Skin epidermis (tissue), 12 donors: ENCODE measurements at regions not wholly inside any gene's neighbourhood (a gene's known extent, or its start where the extent isn't known, plus 50 kb on each side); places are given as distances from the start of the nearest gene placed in this dataset.
"Not testable (repeated sequence)": the region's sequence is repeated elsewhere in the genome, so short reads cannot be mapped to it uniquely, and the experiment has no call there.

Experiments
- H3K27ac ChIP-seq, 21 experiments: fragments of 200-600 bp; sonication (generic) in 11 of 21; one replicate each; pipeline ENCODE4 v1.5.0; 2020; ENCODE audit warnings: mild to moderate bottlenecking in 3 of 21, inconsistent platforms in 2 of 21, moderate library complexity in 2 of 21
- H3K4me3 ChIP-seq, 7 experiments: fragments of 200-600 bp; sonication (generic) in 2 of 7; one replicate each; pipeline ENCODE4 v1.5.0; 2020; ENCODE audit warnings: inconsistent platforms in 2 of 7, mild to moderate bottlenecking in 2 of 7, moderate library complexity in 1 of 7

- H3K4me3 ChIP-seq, H3K27ac ChIP-seq: not testable (repeated sequence)
These were observed 50.5 kb upstream of the THOC3 start for GRCh38 chr5:176018598-176018997.

DNA sequence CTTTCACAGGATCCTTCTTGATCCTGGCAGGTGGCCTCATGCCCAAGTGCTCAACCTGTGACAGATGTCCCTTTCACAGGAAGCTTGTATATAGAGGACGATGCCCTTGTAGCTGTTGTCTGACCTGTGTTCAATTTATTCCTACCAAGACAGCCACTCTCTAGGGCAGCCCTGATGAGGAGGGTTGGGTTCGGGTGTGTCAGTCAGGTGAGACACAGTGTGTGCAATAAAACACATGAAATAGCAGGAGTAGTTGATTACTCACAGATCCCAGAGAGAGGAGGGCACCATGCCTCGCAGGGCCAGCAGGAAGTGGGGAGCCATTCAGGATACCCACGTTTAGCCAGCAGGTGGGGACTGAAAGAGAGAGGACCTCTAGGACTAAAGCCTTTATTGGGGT, 52.7 kb upstream of the THOC3 start:
- not testable (repeated sequence) for H3K27ac ChIP-seq, H3K4me3 ChIP-seq

GRCh38 chr5:176023535-176023934, 55.4 kb upstream of the THOC3 start:
- not testable (repeated sequence) for H3K4me3 ChIP-seq, H3K27ac ChIP-seq

- H3K4me3 ChIP-seq, H3K27ac ChIP-seq: not testable (repeated sequence)
These were observed 61.3 kb upstream of the THOC3 start for GRCh38 chr5:176029445-176029844.

GRCh38 chr5:176030361-176031117, 62.4 kb upstream of the THOC3 start:
- H3K4me3 ChIP-seq, H3K27ac ChIP-seq: not testable (repeated sequence)

GRCh38 chr5:176031118-176031510, 63.0 kb upstream of the THOC3 start:
- H3K4me3 ChIP-seq, H3K27ac ChIP-seq: not testable (repeated sequence)

- H3K4me3 ChIP-seq, H3K27ac ChIP-seq: not testable (repeated sequence)
These were observed 65.1 kb upstream of the THOC3 start for GRCh38 chr5:176033186-176033585.

- not testable (repeated sequence) for H3K27ac ChIP-seq, H3K4me3 ChIP-seq
These were observed 66.5 kb upstream of the THOC3 start for GRCh38 chr5:176034407-176035200.

GRCh38 chr5:176035201-176035530, 67.1 kb upstream of the THOC3 start:
- not testable (repeated sequence) for H3K27ac ChIP-seq

GRCh38 chr5:176035816-176036308, 67.7 kb upstream of the THOC3 start:
- not testable (repeated sequence) for H3K27ac ChIP-seq, H3K4me3 ChIP-seq

More at GRCh38 chr5:176035201-176035530, 67.1 kb upstream of the THOC3 start:
- not testable (repeated sequence) for H3K4me3 ChIP-seq

GRCh38 chr5:176036391-176036790, 68.3 kb upstream of the THOC3 start:
- H3K4me3 ChIP-seq, H3K27ac ChIP-seq: not testable (repeated sequence)

DNA sequence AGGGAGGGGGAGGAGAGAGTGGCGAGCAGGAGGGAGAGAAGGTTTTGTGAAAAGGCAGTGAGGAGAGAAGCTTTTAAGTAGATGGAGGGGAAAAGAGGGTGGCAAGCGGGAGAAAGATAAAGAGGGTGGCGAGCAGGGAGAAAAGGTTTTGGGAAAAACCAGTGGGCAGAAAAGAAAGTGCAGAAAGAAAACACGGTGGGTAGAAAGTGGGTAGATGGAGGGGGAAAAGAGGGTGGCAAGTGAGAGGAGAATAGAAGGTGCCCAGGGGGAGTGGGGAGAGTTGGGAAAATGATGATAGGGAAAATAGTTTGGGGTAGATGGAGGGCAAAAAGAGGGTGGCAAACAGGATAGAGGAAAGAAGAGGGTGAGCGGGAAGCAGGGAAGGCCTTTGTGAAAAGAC, 69.1 kb upstream of the THOC3 start:
- H3K4me3 ChIP-seq, H3K27ac ChIP-seq: not testable (repeated sequence)

GRCh38 chr5:176040105-176040801, 72.1 kb upstream of the THOC3 start:
- H3K27ac ChIP-seq, H3K4me3 ChIP-seq: not testable (repeated sequence)

DNA sequence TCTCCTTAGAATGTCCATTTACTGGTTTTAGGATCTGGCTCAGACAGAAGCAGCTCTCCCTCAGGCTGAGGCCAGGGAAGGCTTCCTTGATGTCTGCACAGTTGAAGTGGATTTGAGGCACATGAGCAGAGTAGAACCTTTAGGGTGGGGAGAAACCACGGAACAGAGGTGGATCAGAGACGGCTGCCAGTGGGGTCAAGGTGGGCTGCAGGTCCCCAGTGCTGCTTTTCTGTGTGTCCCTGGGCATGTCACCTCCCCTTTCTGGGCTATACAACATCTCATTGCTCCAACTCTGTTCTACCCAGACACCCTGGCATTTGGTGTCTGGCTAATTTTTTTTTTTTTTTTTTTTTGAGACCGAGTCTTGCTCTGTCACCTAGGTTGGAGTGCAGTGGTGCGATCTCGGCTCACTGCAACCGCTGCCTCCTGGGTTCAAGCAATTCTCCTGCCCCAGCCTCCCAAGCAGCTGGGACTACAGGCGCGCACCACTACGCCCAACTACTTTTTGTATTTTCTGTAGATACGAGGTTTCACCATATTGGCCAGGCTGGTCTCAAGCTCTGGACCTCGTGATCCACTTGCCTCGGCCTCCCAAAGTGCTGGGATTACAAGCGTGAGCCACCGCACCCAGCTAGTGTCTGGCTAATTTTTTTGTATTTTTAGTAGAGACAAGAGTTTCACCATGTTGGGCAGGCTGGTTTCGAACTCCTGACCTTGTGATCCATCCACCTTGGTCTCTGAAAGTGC, 73.3 kb upstream of the THOC3 start:
- H3K27ac ChIP-seq, H3K4me3 ChIP-seq: not testable (repeated sequence)

DNA sequence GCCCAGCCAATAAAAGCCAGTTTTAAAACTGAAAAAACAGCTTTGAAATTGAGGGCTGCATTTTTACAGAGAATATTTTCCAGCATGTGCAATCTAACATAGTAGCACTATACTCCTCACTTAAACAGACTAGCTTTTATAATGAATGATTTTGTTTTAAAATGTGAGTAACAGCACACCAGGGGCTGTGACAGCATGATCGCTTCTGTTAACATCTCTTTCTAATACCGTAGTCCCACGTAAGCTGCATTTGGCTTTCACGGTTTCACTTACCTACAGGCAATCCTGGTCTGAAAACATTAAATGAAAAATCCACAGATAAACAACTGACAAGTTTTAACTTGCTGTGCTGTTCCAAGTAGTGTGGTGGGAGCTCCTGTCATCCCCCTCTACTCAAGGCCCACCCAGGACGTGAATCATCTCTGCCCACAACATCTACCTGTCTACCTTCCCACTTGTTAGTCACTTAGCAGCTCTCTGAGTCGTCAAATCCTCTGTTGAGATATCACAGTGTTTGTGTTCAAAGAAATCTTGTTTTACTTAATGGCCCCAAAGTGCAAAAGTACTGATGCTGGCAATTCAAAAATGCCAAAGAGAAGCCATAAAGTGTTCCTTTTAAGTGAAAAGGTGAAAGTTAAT, 74.0 kb upstream of the THOC3 start:
- H3K4me3 ChIP-seq, H3K27ac ChIP-seq: not testable (repeated sequence)

- H3K27ac ChIP-seq, H3K4me3 ChIP-seq: not testable (repeated sequence)
These were observed 75.2 kb upstream of the THOC3 start for GRCh38 chr5:176043252-176043829.

GRCh38 chr5:176043986-176044385, 75.9 kb upstream of the THOC3 start:
- not testable (repeated sequence) for H3K27ac ChIP-seq, H3K4me3 ChIP-seq

GRCh38 chr5:176044431-176044830, 76.3 kb upstream of the THOC3 start:
- H3K4me3 ChIP-seq, H3K27ac ChIP-seq: not testable (repeated sequence)

DNA sequence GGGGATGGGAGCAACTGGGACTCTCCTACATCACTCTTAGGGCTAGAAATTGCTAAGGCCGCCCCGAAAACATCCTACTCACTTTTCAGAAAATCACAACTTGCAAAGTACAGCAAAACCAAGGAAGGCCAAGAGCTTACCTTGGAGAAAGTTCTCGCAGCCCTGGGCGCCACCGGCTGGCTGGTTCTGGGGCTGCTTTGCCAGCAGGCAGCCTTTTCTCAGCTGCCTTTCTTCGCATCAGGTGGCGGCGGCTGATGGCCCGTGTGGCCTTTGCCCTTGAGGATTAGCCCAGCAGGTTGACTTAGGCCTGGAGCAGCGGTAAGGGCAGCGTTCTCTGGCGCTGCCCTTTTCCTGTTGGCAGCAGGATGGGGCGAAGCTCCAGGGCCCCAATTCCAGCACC, 77.3 kb upstream of the THOC3 start:
- not testable (repeated sequence) for H3K4me3 ChIP-seq, H3K27ac ChIP-seq
